ENCODE measurements at regions not wholly inside any gene's neighbourhood (a gene's known extent, or its start where the extent isn't known, plus 50 kb on each side); places are given as distances from the start of the nearest gene placed in this dataset.

DNA sequence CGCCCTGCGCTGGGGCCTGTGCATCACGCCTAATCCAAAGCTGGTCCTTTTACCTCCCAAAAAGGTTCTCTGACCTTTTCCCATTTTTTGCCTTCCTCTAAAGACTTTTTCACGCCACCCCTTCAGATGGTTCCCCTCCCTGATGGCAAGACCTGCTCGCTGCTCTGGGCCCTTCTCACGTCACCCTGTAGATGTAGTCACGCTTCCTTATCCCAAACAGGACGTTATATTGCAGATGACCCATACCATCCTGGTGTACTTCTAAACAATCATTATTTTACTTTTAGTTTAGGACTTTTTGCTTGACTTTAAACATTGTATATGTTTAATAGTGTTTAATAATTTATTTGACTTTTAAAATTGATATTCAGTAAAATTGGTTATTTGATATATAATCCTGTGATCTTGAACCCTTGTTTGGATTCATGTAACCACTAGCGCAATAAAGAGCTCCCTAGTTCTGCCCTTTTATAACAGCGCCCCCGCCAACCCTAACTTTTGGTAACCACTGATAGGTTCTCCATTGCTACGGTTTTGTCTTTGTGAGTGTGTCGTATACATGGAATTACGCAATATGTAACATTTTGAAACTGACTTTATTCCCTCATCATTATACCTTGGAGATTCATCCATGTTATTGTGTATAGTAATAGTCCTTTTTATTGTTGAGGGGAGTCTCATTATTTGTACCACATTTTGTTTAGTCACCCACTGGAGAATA is 159.0 kb upstream of the CHRNA7 start:
- peak overlapping the region; percentile 63 for H3K4me3 ChIP-seq
- H3K27me3 ChIP-seq = no peaks in the 10 kb centered on the region
- peak overlapping the region; percentile 70 for H3K27ac ChIP-seq
- TF ChIP-seq, protein P1, sequence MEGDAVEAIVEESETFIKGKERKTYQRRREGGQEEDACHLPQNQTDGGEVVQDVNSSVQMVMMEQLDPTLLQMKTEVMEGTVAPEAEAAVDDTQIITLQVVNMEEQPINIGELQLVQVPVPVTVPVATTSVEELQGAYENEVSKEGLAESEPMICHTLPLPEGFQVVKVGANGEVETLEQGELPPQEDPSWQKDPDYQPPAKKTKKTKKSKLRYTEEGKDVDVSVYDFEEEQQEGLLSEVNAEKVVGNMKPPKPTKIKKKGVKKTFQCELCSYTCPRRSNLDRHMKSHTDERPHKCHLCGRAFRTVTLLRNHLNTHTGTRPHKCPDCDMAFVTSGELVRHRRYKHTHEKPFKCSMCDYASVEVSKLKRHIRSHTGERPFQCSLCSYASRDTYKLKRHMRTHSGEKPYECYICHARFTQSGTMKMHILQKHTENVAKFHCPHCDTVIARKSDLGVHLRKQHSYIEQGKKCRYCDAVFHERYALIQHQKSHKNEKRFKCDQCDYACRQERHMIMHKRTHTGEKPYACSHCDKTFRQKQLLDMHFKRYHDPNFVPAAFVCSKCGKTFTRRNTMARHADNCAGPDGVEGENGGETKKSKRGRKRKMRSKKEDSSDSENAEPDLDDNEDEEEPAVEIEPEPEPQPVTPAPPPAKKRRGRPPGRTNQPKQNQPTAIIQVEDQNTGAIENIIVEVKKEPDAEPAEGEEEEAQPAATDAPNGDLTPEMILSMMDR (IDR thresholded peaks at IDR 0.05) = no peak
- intact Hi-C loops (cut with DNase I) = no loop called here
- H3K9me3 ChIP-seq = no peaks in the 10 kb centered on the region
- peaks cover 7% of the 10 kb centered on the region for H3K4me1 ChIP-seq
- no peak for DNase-seq
- no peaks in the 10 kb centered on the region for H3K36me3 ChIP-seq
- peak; percentile 1 for ATAC-seq

DNA sequence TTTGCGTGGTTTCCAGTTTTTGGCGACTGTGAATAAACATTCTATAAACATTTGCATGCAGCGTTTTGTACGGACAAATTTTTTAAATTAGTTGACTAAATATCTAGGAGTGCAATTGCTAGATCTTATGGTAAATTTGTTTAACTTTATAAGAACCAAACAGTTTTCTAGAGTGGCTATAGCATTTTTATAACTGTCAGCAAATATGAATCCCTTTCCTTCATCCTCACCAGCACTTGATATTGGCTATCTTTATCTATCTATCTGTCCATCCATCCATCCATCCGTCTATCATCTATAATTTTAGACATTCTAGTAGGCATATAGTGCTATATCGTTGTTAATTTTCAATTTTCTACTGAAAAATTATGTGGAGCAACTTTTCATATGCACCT is 158.4 kb upstream of the CHRNA7 start:
- H3K4me3 ChIP-seq = no peak overlapping the region
- H3K27ac ChIP-seq = no peak overlapping the region
- no peaks in the 10 kb centered on the region for H3K36me3 ChIP-seq
- no peaks in the 10 kb centered on the region for H3K27me3 ChIP-seq
- intact Hi-C loops (cut with DNase I) = no loop called here
- H3K4me1 ChIP-seq = peaks cover 7% of the 10 kb centered on the region
- no peaks in the 10 kb centered on the region for H3K9me3 ChIP-seq
- TF ChIP-seq, protein P1 (IDR thresholded peaks at IDR 0.05) = no peak
- ATAC-seq = no peak
- no peak for DNase-seq

DNA sequence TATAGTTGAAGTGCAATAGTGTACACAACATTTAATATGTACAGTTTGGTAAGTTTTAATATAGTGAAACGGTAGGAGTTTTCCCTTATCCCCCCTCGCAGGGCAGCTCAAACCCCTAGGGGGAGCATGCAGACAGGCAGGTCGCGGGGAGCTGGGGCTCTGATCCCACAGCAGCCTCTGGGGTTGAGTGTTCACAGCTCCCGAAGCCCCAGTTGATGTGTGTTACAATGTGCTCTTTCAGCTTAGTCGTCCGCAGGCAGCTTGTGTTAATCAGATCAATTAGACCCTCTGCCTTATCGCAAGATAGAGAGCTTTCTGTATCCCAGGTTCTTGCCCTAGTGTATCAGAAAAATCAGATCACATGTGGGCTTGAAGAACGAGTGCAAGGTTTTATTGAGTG is 143.1 kb upstream of the CHRNA7 start:
- no peaks in the 10 kb centered on the region for H3K4me1 ChIP-seq
- ATAC-seq (no peak), DNase-seq (no peak)
- no peak overlapping the region for H3K4me3 ChIP-seq
- intact Hi-C loops (cut with DNase I) = no loop called here
- H3K27ac ChIP-seq = no peak overlapping the region
- H3K9me3 ChIP-seq = no peaks in the 10 kb centered on the region
- TF ChIP-seq, protein P1 (IDR thresholded peaks at IDR 0.05) = no peak
- H3K36me3 ChIP-seq = no peaks in the 10 kb centered on the region
- H3K27me3 ChIP-seq = peaks cover 18% of the 10 kb centered on the region

DNA sequence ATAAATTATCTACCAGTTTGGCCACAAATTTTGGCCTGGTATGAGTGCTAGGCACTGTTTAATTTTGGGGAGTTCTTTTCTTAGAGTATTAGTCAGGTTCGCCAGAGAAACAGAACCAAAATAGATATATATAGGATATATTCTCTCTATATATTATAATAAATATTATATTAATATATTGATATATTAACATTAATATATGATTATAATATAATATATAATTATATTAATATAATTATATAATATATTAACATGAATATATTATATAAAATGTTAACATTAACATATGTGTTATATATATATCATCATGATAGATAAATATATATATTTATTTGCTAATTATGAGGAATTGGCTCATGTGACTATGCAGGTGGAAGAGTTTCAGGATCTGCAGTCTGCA is 137.8 kb upstream of the CHRNA7 start:
- Histone ChIP-seq H3K4me1 (no peaks in the 10 kb centered on the region), H3K27me3 (peaks cover 18% of the 10 kb centered on the region), H3K36me3 (no peaks in the 10 kb centered on the region), H3K4me3 (no peak overlapping the region), H3K27ac (no peak overlapping the region), H3K9me3 (no peaks in the 10 kb centered on the region)
- TF ChIP-seq, protein P1 (IDR thresholded peaks at IDR 0.05) = no peak
- intact Hi-C loops (cut with DNase I) = no loop called here
- ATAC-seq = no peak
- no peak for DNase-seq

DNA sequence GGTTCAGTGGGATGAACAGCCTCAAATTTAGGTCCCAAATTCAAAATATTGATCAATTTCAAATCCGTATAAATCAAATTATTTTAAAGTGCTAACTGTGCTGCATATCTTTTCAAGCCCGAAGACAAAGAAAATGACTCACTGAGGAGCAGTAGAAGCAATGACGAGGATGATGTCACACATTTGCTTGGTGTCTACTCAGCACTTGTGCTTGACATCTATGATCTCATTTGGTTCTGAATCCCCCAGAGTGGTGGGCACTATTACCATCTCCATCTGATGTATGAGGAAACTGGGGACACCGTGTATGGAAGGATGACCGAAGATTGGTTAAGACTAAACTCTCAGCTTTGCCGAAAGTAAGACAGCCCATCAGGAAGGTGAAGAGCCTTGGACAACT is 136.5 kb upstream of the CHRNA7 start:
- no peaks in the 10 kb centered on the region for H3K36me3 ChIP-seq
- intact Hi-C loops (cut with DNase I) = no loop called here

More for the DNA sequence above, 136.5 kb upstream of the CHRNA7 start:
- Histone ChIP-seq H3K9me3 (peaks cover 4% of the 10 kb centered on the region), H3K4me3 (no peak overlapping the region), H3K27ac (no peak overlapping the region), H3K27me3 (peaks cover 7% of the 10 kb centered on the region), H3K4me1 (no peaks in the 10 kb centered on the region)
- DNase-seq = no peak
- TF ChIP-seq, protein P1 (IDR thresholded peaks at IDR 0.05) = no peak
- no peak for ATAC-seq
